ENCODE measurements at regions not wholly inside any gene's neighbourhood (a gene's known extent, or its start where the extent isn't known, plus 50 kb on each side); places are given as distances from the start of the nearest gene placed in this dataset.

- Histone ChIP-seq H3K4me3 (no peak overlapping the region), H3K4me1 (no peaks in the 10 kb centered on the region), H3K27me3 (no peaks in the 10 kb centered on the region), H3K9me3 (no peaks in the 10 kb centered on the region), H3K27ac (no peak overlapping the region), H3K36me3 (no peaks in the 10 kb centered on the region)
- TF ChIP-seq CTCF (IDR thresholded peaks at IDR 0.05) = no peak
- DNase-seq (ENCODE audit: low spot score) = no peak
These were observed 174.1 kb upstream of the DPH6 start for GRCh38 chr15:35720019-35720418.

- Histone ChIP-seq H3K4me1 (no peaks in the 10 kb centered on the region), H3K27ac (no peak overlapping the region), H3K4me3 (no peak overlapping the region), H3K9me3 (no peaks in the 10 kb centered on the region), H3K27me3 (no peaks in the 10 kb centered on the region), H3K36me3 (no peaks in the 10 kb centered on the region)
- TF ChIP-seq CTCF (IDR thresholded peaks at IDR 0.05) = no peak
- DNase-seq (ENCODE audit: low spot score) = no peak
These were observed 175.0 kb upstream of the DPH6 start for GRCh38 chr15:35720984-35721383.

DNA sequence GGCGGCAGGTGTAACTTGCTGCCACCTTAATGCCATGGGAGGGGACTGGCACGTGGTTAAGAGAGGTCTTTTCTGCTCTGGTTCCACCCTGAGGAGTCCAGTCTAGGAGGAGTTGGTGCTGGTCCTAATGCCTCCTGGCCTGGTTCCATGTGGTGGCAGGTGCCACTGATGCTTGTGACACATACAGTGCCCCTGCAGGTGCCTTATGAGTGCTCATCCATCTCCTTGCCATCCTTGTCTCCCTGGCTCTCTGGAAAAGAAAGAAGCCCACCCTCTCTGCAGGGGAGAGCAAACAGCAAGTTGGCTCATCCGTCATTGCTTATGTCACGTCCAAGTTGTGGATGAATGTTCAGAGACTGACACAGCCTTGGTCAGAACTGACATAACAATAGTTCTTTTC, 175.8 kb upstream of the DPH6 start:
- TF ChIP-seq CTCF (IDR thresholded peaks at IDR 0.05) = no peak
- H3K9me3 ChIP-seq = no peaks in the 10 kb centered on the region
- H3K4me3 ChIP-seq = no peak overlapping the region
- no peak for DNase-seq (ENCODE audit: low spot score)
- no peaks in the 10 kb centered on the region for H3K27me3 ChIP-seq
- no peaks in the 10 kb centered on the region for H3K4me1 ChIP-seq
- H3K36me3 ChIP-seq = no peaks in the 10 kb centered on the region
- H3K27ac ChIP-seq = no peak overlapping the region

DNA sequence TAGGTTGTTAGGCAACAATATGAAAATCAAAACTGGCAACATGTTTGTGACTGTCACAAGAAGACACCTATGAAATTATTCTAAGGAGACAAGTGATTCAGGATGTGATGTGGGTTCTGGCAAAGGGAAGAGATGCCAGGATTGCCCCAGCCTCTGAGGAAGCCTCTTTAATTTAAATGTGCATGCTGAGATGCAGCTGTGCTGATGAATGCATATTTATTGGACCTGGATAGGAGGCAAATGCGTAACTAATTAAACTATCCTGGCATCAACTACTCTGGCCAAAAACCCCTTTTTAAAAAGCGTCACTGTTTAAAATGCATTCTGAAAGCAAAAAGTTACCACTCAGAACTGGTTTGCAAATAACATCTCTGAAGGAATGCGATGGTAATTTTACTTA, 176.5 kb upstream of the DPH6 start:
- no peak for TF ChIP-seq CTCF (IDR thresholded peaks at IDR 0.05)
- no peaks in the 10 kb centered on the region for H3K36me3 ChIP-seq
- no peak for DNase-seq (ENCODE audit: low spot score)
- H3K9me3 ChIP-seq = no peaks in the 10 kb centered on the region
- no peaks in the 10 kb centered on the region for H3K27me3 ChIP-seq
- no peak overlapping the region for H3K27ac ChIP-seq
- H3K4me1 ChIP-seq = no peaks in the 10 kb centered on the region
- H3K4me3 ChIP-seq = no peak overlapping the region

DNA sequence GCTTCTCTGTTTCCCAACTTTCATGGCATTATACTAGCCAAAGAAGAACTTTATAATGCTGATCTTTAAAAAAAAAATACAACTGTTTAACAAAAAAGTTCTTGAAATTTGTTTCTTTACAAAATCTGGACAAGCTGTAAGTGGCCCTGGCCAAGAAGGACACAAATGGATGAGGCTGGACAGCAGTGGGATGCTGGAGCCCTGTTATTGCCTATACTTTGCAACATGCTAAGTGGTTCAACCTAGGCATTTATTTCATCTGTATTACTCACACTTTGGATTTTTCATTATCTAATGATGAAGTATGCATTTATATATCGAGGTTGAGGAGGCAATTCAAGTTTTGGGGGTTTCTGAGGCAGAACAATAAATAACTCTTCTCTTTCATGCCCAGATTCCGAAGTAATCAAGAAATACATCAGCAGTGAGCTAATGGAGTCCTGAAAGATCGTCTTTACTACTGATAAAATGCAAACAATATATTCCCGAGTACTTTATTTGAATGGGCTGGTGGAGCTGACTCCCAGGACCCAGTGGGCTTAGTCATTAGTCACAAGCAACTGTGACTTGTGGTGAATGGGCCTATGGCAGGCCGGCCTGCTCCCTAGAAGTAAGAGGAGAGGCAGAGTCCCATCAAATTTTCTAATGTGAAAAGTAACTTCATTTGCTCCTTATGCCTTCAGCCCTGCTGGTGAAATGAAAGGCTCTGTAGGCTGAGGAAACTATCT, 177.3 kb upstream of the DPH6 start:
- H3K27ac ChIP-seq = no peak overlapping the region
- no peak for DNase-seq (ENCODE audit: low spot score)
- H3K9me3 ChIP-seq = no peaks in the 10 kb centered on the region
- no peak overlapping the region for H3K4me3 ChIP-seq
- no peaks in the 10 kb centered on the region for H3K36me3 ChIP-seq
- no peak for TF ChIP-seq CTCF (IDR thresholded peaks at IDR 0.05)
- no peaks in the 10 kb centered on the region for H3K4me1 ChIP-seq
- H3K27me3 ChIP-seq = no peaks in the 10 kb centered on the region

GRCh38 chr15:35723852-35724251, 177.9 kb upstream of the DPH6 start:
- H3K27me3 ChIP-seq = no peaks in the 10 kb centered on the region
- no peaks in the 10 kb centered on the region for H3K4me1 ChIP-seq
- no peaks in the 10 kb centered on the region for H3K9me3 ChIP-seq
- H3K36me3 ChIP-seq = no peaks in the 10 kb centered on the region
- no peak overlapping the region for H3K27ac ChIP-seq
- H3K4me3 ChIP-seq = no peak overlapping the region
- no peak for DNase-seq (ENCODE audit: low spot score)
- no peak for TF ChIP-seq CTCF (IDR thresholded peaks at IDR 0.05)

All from right atrium auricular region (tissue), 2 donors.